ENCODE measurements at regions not wholly inside any gene's neighbourhood (a gene's known extent, or its start where the extent isn't known, plus 50 kb on each side); places are given as distances from the start of the nearest gene placed in this dataset.

DNA sequence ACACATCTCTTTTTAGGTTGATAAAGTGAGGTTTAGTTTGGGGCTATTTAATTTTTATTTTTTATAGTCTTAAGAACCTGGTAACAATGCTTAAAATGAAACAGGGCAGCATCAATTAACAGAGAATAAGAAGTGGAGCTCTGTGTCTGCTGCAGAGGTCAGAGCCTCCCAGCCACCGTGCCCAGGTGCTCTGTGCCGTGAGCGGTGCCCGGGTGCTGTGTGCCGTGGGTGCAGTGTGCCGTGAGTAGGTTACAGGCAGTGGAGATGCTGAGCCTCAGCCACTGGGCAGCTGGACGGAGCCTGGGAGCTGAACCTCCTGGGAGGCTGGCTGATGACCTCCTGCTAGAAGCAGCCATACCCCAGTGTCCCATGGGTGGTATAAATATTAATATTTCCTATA is 250.0 kb downstream of the KLF6 start:
- intact Hi-C loops (cut with micrococcal nuclease): loop anchor here (5.0 kb wide), 1 partner anchor 293 kb away; no protein-coding TSS in a partner anchor

GRCh38 chr10:3534433-3534832 is 250.6 kb downstream of the KLF6 start:
- TF ChIP-seq JUN (IDR thresholded peaks at IDR 0.05; ENCODE audit: borderline replicate concordance, insufficient read depth, insufficient read length, low read depth) (no peak), POLR2AphosphoS5 (IDR thresholded peaks at IDR 0.05; ENCODE audit: insufficient read depth, low read depth, low read length) (no peak), FOS (IDR thresholded peaks at IDR 0.05; ENCODE audit: borderline replicate concordance, insufficient read depth, low read length) (no peak), EZH2 (IDR thresholded peaks at IDR 0.05; ENCODE audit: borderline replicate concordance, low read depth, low read length, severe bottlenecking) (no peak), GATA2 (IDR thresholded peaks at IDR 0.05; ENCODE audit: insufficient read depth, insufficient read length, low read depth, low read length) (no peak)
- H3K4me2 ChIP-seq (ENCODE audit: insufficient read depth, low read length): no peak overlapping the region
- H3K27me3 ChIP-seq (ENCODE audit: control insufficient read depth in 2 of 2, insufficient read depth in 2 of 2, low read length in 2 of 2): peaks cover 0 to 2% of the 10 kb centered on the region in 2 experiments
- H4K20me1 ChIP-seq (replicated peaks; ENCODE audit: control insufficient read depth, extremely low read depth, insufficient read depth, low read length): no peaks in the 10 kb centered on the region
- no peaks in the 10 kb centered on the region for H3K36me3 ChIP-seq (ENCODE audit: control insufficient read depth in 2 of 2, extremely low read depth in 1 of 2, insufficient read depth in 2 of 2, low read length in 2 of 2)
- CTCF ChIA-PET: no interaction called here
- DNase-seq (ENCODE audit: low read depth, low spot score): no peak
- H3K27ac ChIP-seq (ENCODE audit: insufficient read depth, low read depth, low read length): no peak overlapping the region
- BruUV-seq (replicated peaks): no TSS peak
- peaks cover 16% of the 10 kb centered on the region for H3K4me1 ChIP-seq (ENCODE audit: control insufficient read depth, extremely low read depth, insufficient read depth, low read length)
- no peaks in the 10 kb centered on the region for H3K79me2 ChIP-seq (ENCODE audit: control insufficient read depth, insufficient read depth, low read length)
- no peaks in the 10 kb centered on the region for H3K9me1 ChIP-seq (replicated peaks; ENCODE audit: control insufficient read depth, extremely low read depth, insufficient read depth, low read length)
- dilution Hi-C loops (cut with MboI; ENCODE audit: extremely low pct_ligation_motif_present, low sequenced_read_pairs): no loop called here
- POLR2A ChIA-PET: no interaction called here
- no peaks in the 10 kb centered on the region for H3K9me3 ChIP-seq (replicated peaks; ENCODE audit: control insufficient read depth, insufficient read depth, low read length)
- no peak overlapping the region for H3K9ac ChIP-seq (replicated peaks; ENCODE audit: extremely low read depth, insufficient read depth, low read length)
- intact Hi-C loops (cut with micrococcal nuclease): no loop called here
- no peak for FAIRE-seq
- H3K4me3 ChIP-seq (replicated peaks in 1 of 3; ENCODE audit: insufficient read depth in 1 of 3, low read depth in 1 of 3, low read length in 3 of 3): no peak overlapping the region
- H2AFZ ChIP-seq (ENCODE audit: low read depth, low read length): no peak overlapping the region

More for the DNA sequence above, 250.0 kb downstream of the KLF6 start:
- Histone ChIP-seq H3K9ac (replicated peaks; ENCODE audit: extremely low read depth, insufficient read depth, low read length) (no peak overlapping the region), H2AFZ (ENCODE audit: low read depth, low read length) (no peak overlapping the region), H3K4me2 (ENCODE audit: insufficient read depth, low read length) (no peak overlapping the region), H3K79me2 (ENCODE audit: control insufficient read depth, insufficient read depth, low read length) (no peaks in the 10 kb centered on the region), H3K9me1 (replicated peaks; ENCODE audit: control insufficient read depth, extremely low read depth, insufficient read depth, low read length) (no peaks in the 10 kb centered on the region), H3K27ac (ENCODE audit: insufficient read depth, low read depth, low read length) (no peak overlapping the region), H3K27me3 (ENCODE audit: control insufficient read depth in 2 of 2, insufficient read depth in 2 of 2, low read length in 2 of 2) (peaks cover 0 to 2% of the 10 kb centered on the region in 2 experiments), H3K9me3 (replicated peaks; ENCODE audit: control insufficient read depth, insufficient read depth, low read length) (no peaks in the 10 kb centered on the region), H3K4me3 (replicated peaks in 1 of 3; ENCODE audit: insufficient read depth in 1 of 3, low read depth in 1 of 3, low read length in 3 of 3) (no peak overlapping the region), H3K4me1 (ENCODE audit: control insufficient read depth, extremely low read depth, insufficient read depth, low read length) (peaks cover 19% of the 10 kb centered on the region), H3K36me3 (ENCODE audit: control insufficient read depth in 2 of 2, extremely low read depth in 1 of 2, insufficient read depth in 2 of 2, low read length in 2 of 2) (no peaks in the 10 kb centered on the region), H4K20me1 (replicated peaks; ENCODE audit: control insufficient read depth, extremely low read depth, insufficient read depth, low read length) (no peaks in the 10 kb centered on the region)
- ChIA-PET POLR2A (no interaction called here), CTCF (no interaction called here)
- TF ChIP-seq POLR2A (IDR thresholded peaks at IDR 0.05; ENCODE audit: low read depth, low read length) (no peak), GATA2 (IDR thresholded peaks at IDR 0.05; ENCODE audit: insufficient read depth, insufficient read length, low read depth, low read length) (no peak), MYC (IDR thresholded peaks at IDR 0.05; ENCODE audit: low read depth, low read length) (no peak)
- DNase-seq (ENCODE audit: low read depth, low spot score) (no peak), FAIRE-seq (no peak)
- dilution Hi-C loops (cut with MboI; ENCODE audit: extremely low pct_ligation_motif_present, low sequenced_read_pairs): no loop called here
- no TSS peak for BruUV-seq (replicated peaks)
